ENCODE measurements at regions not wholly inside any gene's neighbourhood (a gene's known extent, or its start where the extent isn't known, plus 50 kb on each side); places are given as distances from the start of the nearest gene placed in this dataset.

DNA sequence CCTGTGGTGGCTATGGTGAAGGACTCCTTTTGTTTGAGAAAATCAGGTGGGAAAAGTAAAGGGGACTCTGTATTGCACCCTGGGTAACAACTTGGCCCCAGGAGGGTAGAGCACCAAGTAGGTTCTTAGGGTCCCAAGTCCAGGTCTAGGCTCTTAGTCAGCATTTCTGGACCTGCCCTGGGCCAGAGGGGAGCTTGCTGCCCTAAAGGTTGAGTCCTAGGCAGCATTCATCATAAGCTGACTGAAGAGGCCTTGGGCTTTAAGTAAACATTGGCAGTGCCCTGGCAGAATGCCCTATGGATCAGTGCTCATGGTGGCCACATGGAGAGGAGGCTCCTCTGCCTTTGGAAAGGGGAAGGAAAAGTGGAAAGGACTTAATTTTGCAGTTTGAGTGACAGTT lies 268.5 kb upstream of the CTNNB1 start:
- TF ChIP-seq, protein P1, sequence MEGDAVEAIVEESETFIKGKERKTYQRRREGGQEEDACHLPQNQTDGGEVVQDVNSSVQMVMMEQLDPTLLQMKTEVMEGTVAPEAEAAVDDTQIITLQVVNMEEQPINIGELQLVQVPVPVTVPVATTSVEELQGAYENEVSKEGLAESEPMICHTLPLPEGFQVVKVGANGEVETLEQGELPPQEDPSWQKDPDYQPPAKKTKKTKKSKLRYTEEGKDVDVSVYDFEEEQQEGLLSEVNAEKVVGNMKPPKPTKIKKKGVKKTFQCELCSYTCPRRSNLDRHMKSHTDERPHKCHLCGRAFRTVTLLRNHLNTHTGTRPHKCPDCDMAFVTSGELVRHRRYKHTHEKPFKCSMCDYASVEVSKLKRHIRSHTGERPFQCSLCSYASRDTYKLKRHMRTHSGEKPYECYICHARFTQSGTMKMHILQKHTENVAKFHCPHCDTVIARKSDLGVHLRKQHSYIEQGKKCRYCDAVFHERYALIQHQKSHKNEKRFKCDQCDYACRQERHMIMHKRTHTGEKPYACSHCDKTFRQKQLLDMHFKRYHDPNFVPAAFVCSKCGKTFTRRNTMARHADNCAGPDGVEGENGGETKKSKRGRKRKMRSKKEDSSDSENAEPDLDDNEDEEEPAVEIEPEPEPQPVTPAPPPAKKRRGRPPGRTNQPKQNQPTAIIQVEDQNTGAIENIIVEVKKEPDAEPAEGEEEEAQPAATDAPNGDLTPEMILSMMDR (conservative IDR thresholded peaks at IDR 0.05 in 1 of 2, IDR thresholded peaks at IDR 0.05 in 1 of 2; ENCODE audit: extremely low read depth in 1 of 2, insufficient read depth in 1 of 2, low read depth in 1 of 2, low read length in 2 of 2): no peak
- no peak for TF ChIP-seq EZH2 (IDR thresholded peaks at IDR 0.05; ENCODE audit: borderline replicate concordance, low read length)
